ENCODE measurements at regions not wholly inside any gene's neighbourhood (a gene's known extent, or its start where the extent isn't known, plus 50 kb on each side); places are given as distances from the start of the nearest gene placed in this dataset.

DNA sequence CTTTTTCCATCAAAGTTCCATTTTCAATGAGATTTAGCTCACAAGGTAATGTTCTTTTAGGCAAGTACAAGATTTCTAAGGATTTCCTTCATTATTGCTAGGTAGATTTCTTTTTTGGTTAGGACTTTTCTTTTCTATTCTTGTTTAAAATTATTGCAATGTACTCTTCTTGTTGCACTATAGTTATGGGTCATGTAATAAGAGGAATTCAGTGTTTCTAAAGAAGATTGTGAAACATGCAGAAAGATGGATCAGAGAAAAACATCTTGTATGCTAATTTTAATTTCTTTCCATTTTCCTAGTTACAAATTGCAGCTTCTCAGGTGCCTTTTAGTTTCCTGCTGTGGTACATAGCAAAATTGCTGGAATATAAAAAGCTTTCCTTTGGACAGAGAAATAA is 56.1 kb downstream of the BTG1 start:
- H3K36me3 Mint-ChIP-seq = no peaks in the 10 kb centered on the region
- H3K4me1 Mint-ChIP-seq = peaks cover 4% of the 10 kb centered on the region
- TF ChIP-seq, protein P1, sequence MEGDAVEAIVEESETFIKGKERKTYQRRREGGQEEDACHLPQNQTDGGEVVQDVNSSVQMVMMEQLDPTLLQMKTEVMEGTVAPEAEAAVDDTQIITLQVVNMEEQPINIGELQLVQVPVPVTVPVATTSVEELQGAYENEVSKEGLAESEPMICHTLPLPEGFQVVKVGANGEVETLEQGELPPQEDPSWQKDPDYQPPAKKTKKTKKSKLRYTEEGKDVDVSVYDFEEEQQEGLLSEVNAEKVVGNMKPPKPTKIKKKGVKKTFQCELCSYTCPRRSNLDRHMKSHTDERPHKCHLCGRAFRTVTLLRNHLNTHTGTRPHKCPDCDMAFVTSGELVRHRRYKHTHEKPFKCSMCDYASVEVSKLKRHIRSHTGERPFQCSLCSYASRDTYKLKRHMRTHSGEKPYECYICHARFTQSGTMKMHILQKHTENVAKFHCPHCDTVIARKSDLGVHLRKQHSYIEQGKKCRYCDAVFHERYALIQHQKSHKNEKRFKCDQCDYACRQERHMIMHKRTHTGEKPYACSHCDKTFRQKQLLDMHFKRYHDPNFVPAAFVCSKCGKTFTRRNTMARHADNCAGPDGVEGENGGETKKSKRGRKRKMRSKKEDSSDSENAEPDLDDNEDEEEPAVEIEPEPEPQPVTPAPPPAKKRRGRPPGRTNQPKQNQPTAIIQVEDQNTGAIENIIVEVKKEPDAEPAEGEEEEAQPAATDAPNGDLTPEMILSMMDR (IDR thresholded peaks at IDR 0.05; ENCODE audit: unreplicated experiment) = no peak
- no peaks in the 10 kb centered on the region for H3K27me3 Mint-ChIP-seq (ENCODE audit: low read depth)
- H3K27ac Mint-ChIP-seq = no peak overlapping the region
- no peak overlapping the region for H3K4me3 Mint-ChIP-seq
- DNase-seq (ENCODE audit: low spot score in 2 of 2, unreplicated experiment in 2 of 2) = no peak
- no peaks in the 10 kb centered on the region for H3K9me3 Mint-ChIP-seq

DNA sequence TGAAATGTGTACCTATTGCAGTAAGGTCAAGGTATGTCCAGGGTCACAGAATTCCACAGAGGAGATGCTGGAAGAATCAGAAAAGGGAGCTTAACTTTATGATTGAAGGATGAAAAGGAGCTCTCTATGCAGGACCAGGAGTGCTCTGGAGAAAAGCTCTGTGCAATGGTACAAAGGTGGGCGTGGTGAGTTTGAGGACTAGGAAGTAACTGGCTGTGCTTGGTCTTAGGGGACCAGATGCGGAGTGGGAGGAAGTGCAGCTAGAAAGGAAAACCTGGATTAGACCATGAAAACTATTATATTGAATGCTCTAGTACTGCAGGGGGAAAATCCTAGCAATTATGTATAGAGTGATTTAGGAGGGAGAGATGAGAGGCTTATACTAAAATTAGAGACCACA is 56.8 kb downstream of the BTG1 start:
- DNase-seq (ENCODE audit: low spot score in 2 of 2, unreplicated experiment in 2 of 2) = no peak
- H3K4me1 Mint-ChIP-seq = peaks cover 4% of the 10 kb centered on the region
- H3K4me3 Mint-ChIP-seq = no peak overlapping the region
- TF ChIP-seq, protein P1 (IDR thresholded peaks at IDR 0.05; ENCODE audit: unreplicated experiment) = no peak
- no peaks in the 10 kb centered on the region for H3K27me3 Mint-ChIP-seq (ENCODE audit: low read depth)
- no peaks in the 10 kb centered on the region for H3K9me3 Mint-ChIP-seq
- no peaks in the 10 kb centered on the region for H3K36me3 Mint-ChIP-seq
- H3K27ac Mint-ChIP-seq = peak overlapping the region; percentile 27

DNA sequence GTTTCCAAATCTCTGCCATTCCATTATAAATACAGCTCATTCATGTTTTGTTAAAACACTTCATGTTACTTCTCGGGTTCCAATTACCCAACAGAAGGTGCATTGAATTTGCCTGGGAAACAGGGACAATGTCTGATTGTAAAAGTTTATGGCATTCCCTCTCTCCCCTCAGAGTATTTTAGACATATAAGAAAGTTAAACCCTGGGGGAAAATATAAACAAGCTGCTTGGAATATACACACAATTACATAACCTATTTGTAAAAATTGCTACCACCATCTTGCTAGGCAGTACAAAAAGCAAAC is 60.0 kb downstream of the BTG1 start:
- Mint-ChIP-seq H3K4me1 (peaks cover 8% of the 10 kb centered on the region), H3K27ac (no peak overlapping the region), H3K27me3 (ENCODE audit: low read depth) (no peaks in the 10 kb centered on the region), H3K9me3 (no peaks in the 10 kb centered on the region), H3K4me3 (no peak overlapping the region), H3K36me3 (no peaks in the 10 kb centered on the region)
- DNase-seq (ENCODE audit: low spot score in 2 of 2, unreplicated experiment in 2 of 2) = no peak
- TF ChIP-seq, protein P1 (IDR thresholded peaks at IDR 0.05; ENCODE audit: unreplicated experiment) = no peak

DNA sequence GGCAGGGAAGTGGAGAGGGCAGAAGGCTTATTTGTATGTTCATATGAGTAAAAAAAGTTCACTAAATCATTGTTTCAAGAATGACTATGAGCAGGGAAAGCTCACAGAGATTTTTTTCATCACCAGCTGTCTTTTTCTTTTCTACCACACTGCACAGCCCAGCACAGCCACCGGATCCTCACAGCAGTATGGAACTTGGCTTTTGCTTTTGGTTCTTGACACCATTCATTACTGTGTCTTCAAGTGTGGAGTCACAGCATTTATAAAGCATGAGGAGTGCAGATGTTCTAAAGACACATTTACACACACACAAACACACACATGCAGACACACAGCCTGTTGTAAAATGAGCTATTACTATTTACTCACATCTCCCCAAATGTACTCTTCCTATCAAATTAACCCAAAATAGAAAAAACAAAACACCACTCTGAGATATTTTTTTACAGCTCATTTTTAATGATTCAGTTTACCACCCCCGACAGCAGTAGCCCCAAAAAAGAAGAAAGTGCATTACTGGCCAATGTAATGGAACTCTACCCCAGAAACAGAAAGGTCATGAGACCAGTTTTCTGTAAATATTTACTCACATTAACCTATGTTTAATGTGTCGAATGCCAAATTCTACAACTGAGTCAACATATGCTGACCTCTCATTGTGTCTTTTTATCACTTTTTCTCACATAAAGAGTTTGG is 60.5 kb downstream of the BTG1 start:
- no peak for DNase-seq (ENCODE audit: low spot score in 2 of 2, unreplicated experiment in 2 of 2)
- H3K27me3 Mint-ChIP-seq (ENCODE audit: low read depth) = no peaks in the 10 kb centered on the region
- peaks cover 13% of the 10 kb centered on the region for H3K4me1 Mint-ChIP-seq
- no peaks in the 10 kb centered on the region for H3K9me3 Mint-ChIP-seq
- no peaks in the 10 kb centered on the region for H3K36me3 Mint-ChIP-seq
- TF ChIP-seq, protein P1 (IDR thresholded peaks at IDR 0.05; ENCODE audit: unreplicated experiment) = no peak
- no peak overlapping the region for H3K4me3 Mint-ChIP-seq
- no peak overlapping the region for H3K27ac Mint-ChIP-seq

DNA sequence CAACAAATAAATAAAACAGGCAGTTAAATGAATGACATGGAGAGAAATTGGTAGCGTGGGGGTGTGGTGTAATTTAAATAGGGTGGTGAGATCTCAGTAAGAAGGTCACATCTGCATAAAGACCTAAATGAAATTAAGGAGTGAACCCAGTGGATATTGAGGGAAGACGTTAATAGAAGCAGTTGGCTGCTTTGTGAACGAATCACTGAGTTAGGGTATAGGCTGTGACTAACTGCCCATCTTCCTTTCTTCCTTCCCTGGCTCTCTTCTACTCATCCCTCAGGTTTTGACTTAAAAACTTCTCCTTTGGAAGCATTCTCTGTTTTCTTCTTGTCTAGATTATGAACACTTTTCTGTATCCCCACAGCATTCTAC is 64.7 kb downstream of the BTG1 start:
- DNase-seq (ENCODE audit: low spot score in 2 of 2, unreplicated experiment in 2 of 2) = no peak
- H3K4me3 Mint-ChIP-seq = no peak overlapping the region
- H3K27me3 Mint-ChIP-seq (ENCODE audit: low read depth) = no peaks in the 10 kb centered on the region
- no peaks in the 10 kb centered on the region for H3K9me3 Mint-ChIP-seq
- no peaks in the 10 kb centered on the region for H3K36me3 Mint-ChIP-seq
- H3K4me1 Mint-ChIP-seq = peaks cover 30% of the 10 kb centered on the region
- H3K27ac Mint-ChIP-seq = peak overlapping the region; percentile 24
- TF ChIP-seq, protein P1 (IDR thresholded peaks at IDR 0.05; ENCODE audit: unreplicated experiment) = no peak

DNA sequence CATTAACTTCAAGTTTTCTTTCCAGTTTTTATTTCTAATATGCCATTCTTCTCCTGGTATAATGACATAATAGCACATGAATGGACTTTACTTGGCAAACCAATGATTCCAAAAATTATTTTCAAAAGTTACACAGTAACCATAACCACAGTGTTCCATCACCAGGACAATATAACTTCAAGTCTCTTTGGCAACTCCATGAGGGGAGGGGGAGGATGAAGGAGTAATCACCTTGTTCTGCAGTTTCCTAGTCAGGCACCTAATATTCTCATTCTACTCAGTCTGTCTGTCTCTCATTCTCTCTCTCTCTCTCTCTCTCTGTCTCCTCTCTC is 66.6 kb downstream of the BTG1 start:
- Mint-ChIP-seq H3K4me3 (no peak overlapping the region), H3K27ac (no peak overlapping the region), H3K27me3 (ENCODE audit: low read depth) (no peaks in the 10 kb centered on the region), H3K4me1 (peaks cover 43% of the 10 kb centered on the region), H3K9me3 (no peaks in the 10 kb centered on the region), H3K36me3 (no peaks in the 10 kb centered on the region)
- TF ChIP-seq, protein P1 (IDR thresholded peaks at IDR 0.05; ENCODE audit: unreplicated experiment) = no peak
- DNase-seq (ENCODE audit: low spot score in 2 of 2, unreplicated experiment in 2 of 2) = no peak

Measured in mesothelial cell of epicardium (in vitro differentiated cells).